ENCODE measurements at regions not wholly inside any gene's neighbourhood (a gene's known extent, or its start where the extent isn't known, plus 50 kb on each side); places are given as distances from the start of the nearest gene placed in this dataset.

- TF ChIP-seq CTCF (IDR thresholded peaks at IDR 0.05), result no peak
- TF ChIP-seq POLR2A (IDR thresholded peaks at IDR 0.05), result no peak
Measured at GRCh38 chr12:24080465-24080864, 131.0 kb upstream of the SOX5 start.

Measured in upper lobe of left lung (tissue), 4 donors.